Endothelial cell of umbilical vein (primary cell): ENCODE measurements at regions not wholly inside any gene's neighbourhood (a gene's known extent, or its start where the extent isn't known, plus 50 kb on each side); places are given as distances from the start of the nearest gene placed in this dataset.

Experiments used
- BruUV-seq: library from RNA; stranded (reverse); fragments of 400-500 nt; replicated peaks from 2 replicates; lab custom pipeline; 2021; lab: Mats Ljungman, UMichigan
- CTCF ChIA-PET: fragments of 300-600, 350-600 bp; sonication (Branson Sonifier 250); formaldehyde crosslinking; loops from one replicate; lab custom pipeline; 2021; ENCODE audit warnings: antibody characterized with exemption, inconsistent platforms; lab: Charles Lee
- POLR2A ChIA-PET: fragments of 300-600, 350-600 bp; sonication (Branson Sonifier 250); formaldehyde crosslinking; loops from one replicate; lab custom pipeline; 2021; ENCODE audit warnings: antibody characterized with exemption, inconsistent platforms; lab: Charles Lee
- DNase-seq: peaks from one replicate; pipeline ENCODE4 v3.0.0-alpha.2; 2011; ENCODE audit warnings: low read depth, low spot score
- FAIRE-seq: peaks from 2 replicates; lab custom pipeline; 2011; peaks lifted over from hg19 to GRCh38; lab: Jason Lieb, UNC
- H2AFZ ChIP-seq: 2 replicates; pipeline ENCODE4 v1.6.0; 2012; ENCODE audit warnings: low read depth, low read length, control low read depth, inconsistent platforms
- H3K27ac ChIP-seq: 2 replicates; pipeline ENCODE4 v1.5.1; 2011; ENCODE audit warnings: low read depth, mild to moderate bottlenecking, control low read depth, low read length, moderate library complexity; ENCODE audit not compliant: insufficient read depth
- H3K27me3 ChIP-seq, 2 experiments: 2 replicates each; pipeline versions ENCODE4 v1.6.0 to v1.6.1; 2011; ENCODE audit warnings: low read length in 2 of 2, mixed read lengths in 1 of 2; ENCODE audit not compliant: control insufficient read depth in 2 of 2, insufficient read depth in 2 of 2
- H3K36me3 ChIP-seq, 2 experiments: 2 replicates in 1 of 2; 3 replicates in 1 of 2; pipeline ENCODE4 v1.5.1; 2011; ENCODE audit warnings: low read length in 2 of 2, mild to moderate bottlenecking in 1 of 2, moderate library complexity in 1 of 2; ENCODE audit not compliant: control insufficient read depth in 2 of 2, insufficient read depth in 2 of 2; ENCODE audit errors: extremely low read depth in 1 of 2
- H3K4me1 ChIP-seq: 3 replicates; pipeline ENCODE4 v1.5.1; 2011; ENCODE audit warnings: mild to moderate bottlenecking, low read length; ENCODE audit not compliant: control insufficient read depth, insufficient read depth; ENCODE audit errors: extremely low read depth
- H3K4me2 ChIP-seq: 2 replicates; pipeline ENCODE4 v1.6.1; 2011; ENCODE audit warnings: low read length, control low read depth, mixed read lengths; ENCODE audit not compliant: insufficient read depth
- H3K4me3 ChIP-seq, 3 experiments: fragments of 200-600 bp in 1 of 3; sonication (generic), shearing (Covaris generic) in 1 of 3; replicated peaks in 1 of 3; 2 replicates each; pipeline ENCODE4 v1.5.1; 2011 to 2016; ENCODE audit warnings: control low read depth in 3 of 3, low read length in 3 of 3, mild to moderate bottlenecking in 2 of 3, inconsistent platforms in 1 of 3, low read depth in 1 of 3, moderate library complexity in 1 of 3; ENCODE audit not compliant: insufficient read depth in 1 of 3
- H3K79me2 ChIP-seq: 2 replicates; pipeline ENCODE4 v1.6.0; 2012; ENCODE audit warnings: low read length, inconsistent platforms; ENCODE audit not compliant: control insufficient read depth, insufficient read depth
- H3K9ac ChIP-seq: replicated peaks from 2 replicates; pipeline ENCODE3; 2011; ENCODE audit warnings: low read length, control low read depth; ENCODE audit not compliant: insufficient read depth; ENCODE audit errors: extremely low read depth
- H3K9me1 ChIP-seq: replicated peaks from 3 replicates; pipeline ENCODE4 v1.6.0; 2011; ENCODE audit warnings: mild to moderate bottlenecking, low read length; ENCODE audit not compliant: control insufficient read depth, insufficient read depth; ENCODE audit errors: extremely low read depth
- H3K9me3 ChIP-seq: replicated peaks from 2 replicates; pipeline ENCODE4 v1.5.1; 2012; ENCODE audit warnings: low read length, inconsistent platforms; ENCODE audit not compliant: control insufficient read depth, insufficient read depth
- H4K20me1 ChIP-seq: replicated peaks from 2 replicates; pipeline ENCODE3; 2011; ENCODE audit warnings: mild to moderate bottlenecking, low read length; ENCODE audit not compliant: control insufficient read depth, insufficient read depth; ENCODE audit errors: extremely low read depth
- FOS ChIP-seq: IDR thresholded peaks from 2 replicates; pipeline ENCODE4 v1.6.1; 2011; ENCODE audit warnings: mild to moderate bottlenecking, low read length, moderate library complexity, borderline replicate concordance; ENCODE audit not compliant: insufficient read depth
- MYC ChIP-seq: IDR thresholded peaks from one replicate; pipeline ENCODE4 v1.6.1; 2011; ENCODE audit warnings: mild to moderate bottlenecking, low read depth, low read length
- POLR2A ChIP-seq: IDR thresholded peaks from 2 replicates; pipeline ENCODE4 v1.6.1; 2012; ENCODE audit warnings: low read depth, mild to moderate bottlenecking, control low read depth, low read length
- POLR2AphosphoS5 ChIP-seq: IDR thresholded peaks from 2 replicates; pipeline ENCODE4 v1.6.1; 2012; ENCODE audit warnings: low read depth, mild to moderate bottlenecking, control low read depth, low read length, moderate library complexity; ENCODE audit not compliant: insufficient read depth
- dilution Hi-C: fragments of 300-500 bp; cut with MboI; formaldehyde crosslinking; loops from one replicate; pipeline ENCODE4 v1.15.0; 2019; ENCODE audit warnings: low sequenced_read_pairs; ENCODE audit not compliant: extremely low pct_ligation_motif_present
- intact Hi-C: fragments of 100-400 bp; cut with micrococcal nuclease; formaldehyde crosslinking; loops from one replicate; pipeline ENCODE4 v1.10.0; 2022
- TF ChIP-seq, protein P1 (sequence below), 2 donors: IDR thresholded peaks; 1 replicate in 1 of 2; 2 replicates in 1 of 2; pipeline ENCODE4 v1.5.1; 2011; ENCODE audit warnings: low read length in 2 of 2, mild to moderate bottlenecking in 2 of 2, moderate library complexity in 2 of 2, control low read depth in 1 of 2, inconsistent platforms in 1 of 2, low read depth in 1 of 2; ENCODE audit not compliant: insufficient read depth in 1 of 2; ENCODE audit errors: extremely low read depth in 1 of 2
- TF ChIP-seq, protein P2 (sequence below): IDR thresholded peaks from 2 replicates; pipeline ENCODE4 v1.6.1; 2011; ENCODE audit not compliant: insufficient read depth, insufficient read length

DNA sequence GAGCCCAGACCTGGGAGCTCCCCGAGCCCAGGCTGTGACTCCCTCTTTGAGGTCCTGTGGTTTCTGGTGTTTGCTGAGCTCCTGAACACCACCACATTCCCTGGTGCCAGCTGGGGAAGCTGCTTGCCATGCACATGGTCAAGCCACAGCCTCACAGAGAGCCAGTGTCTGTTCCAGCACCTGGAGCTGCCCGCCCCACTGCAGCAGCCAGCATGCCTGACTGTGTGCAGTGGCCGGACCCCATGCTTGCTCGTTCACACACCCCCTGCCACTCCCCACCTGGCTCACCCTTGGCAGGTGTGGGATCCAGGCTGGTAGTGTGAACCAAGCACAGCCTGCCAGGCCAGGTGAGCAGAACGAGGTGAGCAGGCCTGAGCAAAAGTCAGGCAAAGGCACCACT lies 95.6 kb upstream of the FAM9C start:
- Histone ChIP-seq H3K9me3 (no peaks in the 10 kb centered on the region), H2AFZ (no peak overlapping the region), H3K9ac (no peak overlapping the region), H4K20me1 (no peaks in the 10 kb centered on the region), H3K79me2 (no peaks in the 10 kb centered on the region), H3K9me1 (no peaks in the 10 kb centered on the region), H3K27ac (no peak overlapping the region), H3K4me3 (no peak overlapping the region), H3K27me3 (no peaks in the 10 kb centered on the region), H3K36me3 (no peaks in the 10 kb centered on the region), H3K4me2 (no peak overlapping the region), H3K4me1 (peaks cover 7% of the 10 kb centered on the region)
- BruUV-seq: no TSS peak
- intact Hi-C loops (no loop called here), dilution Hi-C loops (no loop called here)
- DNase-seq: no peak
- CTCF ChIA-PET: no interaction called here
- POLR2A ChIA-PET: no interaction called here
- no peak for FAIRE-seq
- TF ChIP-seq, protein P1, sequence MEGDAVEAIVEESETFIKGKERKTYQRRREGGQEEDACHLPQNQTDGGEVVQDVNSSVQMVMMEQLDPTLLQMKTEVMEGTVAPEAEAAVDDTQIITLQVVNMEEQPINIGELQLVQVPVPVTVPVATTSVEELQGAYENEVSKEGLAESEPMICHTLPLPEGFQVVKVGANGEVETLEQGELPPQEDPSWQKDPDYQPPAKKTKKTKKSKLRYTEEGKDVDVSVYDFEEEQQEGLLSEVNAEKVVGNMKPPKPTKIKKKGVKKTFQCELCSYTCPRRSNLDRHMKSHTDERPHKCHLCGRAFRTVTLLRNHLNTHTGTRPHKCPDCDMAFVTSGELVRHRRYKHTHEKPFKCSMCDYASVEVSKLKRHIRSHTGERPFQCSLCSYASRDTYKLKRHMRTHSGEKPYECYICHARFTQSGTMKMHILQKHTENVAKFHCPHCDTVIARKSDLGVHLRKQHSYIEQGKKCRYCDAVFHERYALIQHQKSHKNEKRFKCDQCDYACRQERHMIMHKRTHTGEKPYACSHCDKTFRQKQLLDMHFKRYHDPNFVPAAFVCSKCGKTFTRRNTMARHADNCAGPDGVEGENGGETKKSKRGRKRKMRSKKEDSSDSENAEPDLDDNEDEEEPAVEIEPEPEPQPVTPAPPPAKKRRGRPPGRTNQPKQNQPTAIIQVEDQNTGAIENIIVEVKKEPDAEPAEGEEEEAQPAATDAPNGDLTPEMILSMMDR (IDR thresholded peaks at IDR 0.05; ENCODE audit: extremely low read depth in 1 of 2, insufficient read depth in 1 of 2, low read depth in 1 of 2, low read length in 2 of 2): no peak
- TF ChIP-seq MYC (no peak), POLR2A (no peak), POLR2AphosphoS5 (no peak), FOS (no peak)
- TF ChIP-seq, protein P2, sequence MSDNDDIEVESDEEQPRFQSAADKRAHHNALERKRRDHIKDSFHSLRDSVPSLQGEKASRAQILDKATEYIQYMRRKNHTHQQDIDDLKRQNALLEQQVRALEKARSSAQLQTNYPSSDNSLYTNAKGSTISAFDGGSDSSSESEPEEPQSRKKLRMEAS: no peak
